Thymus (tissue), 11 donors: ENCODE measurements at regions not wholly inside any gene's neighbourhood (a gene's known extent, or its start where the extent isn't known, plus 50 kb on each side); places are given as distances from the start of the nearest gene placed in this dataset.
"Not testable (repeated sequence)": the region's sequence is repeated elsewhere in the genome, so short reads cannot be mapped to it uniquely, and the experiment has no call there.

Experiments used
- DNase-seq, 9 donors: peaks; one replicate each; pipeline ENCODE4 v3.0.0-alpha.2; 2013; ENCODE audit warnings: low spot score in 9 of 9, low read depth in 6 of 9, missing footprints in 1 of 9
- H3K27ac ChIP-seq, 2 donors: one replicate each; pipeline ENCODE4 v1.5.1; 2013; ENCODE audit warnings: control low read depth in 1 of 2, low read depth in 1 of 2, low read length in 1 of 2, mild to moderate bottlenecking in 1 of 2, moderate library complexity in 1 of 2
- H3K27me3 ChIP-seq, 2 donors: one replicate each; pipeline ENCODE4 v1.5.1; 2013; ENCODE audit warnings: low read length in 1 of 2; ENCODE audit not compliant: control insufficient read depth in 2 of 2, insufficient read depth in 1 of 2
- H3K36me3 ChIP-seq, 2 donors: one replicate each; pipeline ENCODE4 v1.5.1; 2013; ENCODE audit warnings: low read length in 1 of 2, mild to moderate bottlenecking in 1 of 2, moderate library complexity in 1 of 2; ENCODE audit not compliant: control insufficient read depth in 2 of 2, insufficient read depth in 2 of 2
- H3K4me1 ChIP-seq, 2 donors: one replicate each; pipeline ENCODE4 v1.5.1; 2013; ENCODE audit warnings: low read length in 2 of 2; ENCODE audit not compliant: control insufficient read depth in 2 of 2, insufficient read depth in 2 of 2
- H3K4me3 ChIP-seq, 2 donors: one replicate each; pipeline ENCODE4 v1.5.1; 2013; ENCODE audit warnings: low read length in 2 of 2, control low read depth in 1 of 2, mild to moderate bottlenecking in 1 of 2
- H3K9me3 ChIP-seq, 2 donors: one replicate each; pipeline ENCODE4 v1.5.1; 2013; ENCODE audit warnings: low read length in 1 of 2, mild to moderate bottlenecking in 1 of 2; ENCODE audit not compliant: control insufficient read depth in 2 of 2, insufficient read depth in 1 of 2
- WGBS: extraction: QIAGEN DNeasy Blood & Tissue Kit; methylation state at CpG from one replicate; pipeline ENCODE4 v1.1.7; 2013; 5-methylcytosine and 5-hydroxymethylcytosine counted together
- donor health status: healthy.

DNA sequence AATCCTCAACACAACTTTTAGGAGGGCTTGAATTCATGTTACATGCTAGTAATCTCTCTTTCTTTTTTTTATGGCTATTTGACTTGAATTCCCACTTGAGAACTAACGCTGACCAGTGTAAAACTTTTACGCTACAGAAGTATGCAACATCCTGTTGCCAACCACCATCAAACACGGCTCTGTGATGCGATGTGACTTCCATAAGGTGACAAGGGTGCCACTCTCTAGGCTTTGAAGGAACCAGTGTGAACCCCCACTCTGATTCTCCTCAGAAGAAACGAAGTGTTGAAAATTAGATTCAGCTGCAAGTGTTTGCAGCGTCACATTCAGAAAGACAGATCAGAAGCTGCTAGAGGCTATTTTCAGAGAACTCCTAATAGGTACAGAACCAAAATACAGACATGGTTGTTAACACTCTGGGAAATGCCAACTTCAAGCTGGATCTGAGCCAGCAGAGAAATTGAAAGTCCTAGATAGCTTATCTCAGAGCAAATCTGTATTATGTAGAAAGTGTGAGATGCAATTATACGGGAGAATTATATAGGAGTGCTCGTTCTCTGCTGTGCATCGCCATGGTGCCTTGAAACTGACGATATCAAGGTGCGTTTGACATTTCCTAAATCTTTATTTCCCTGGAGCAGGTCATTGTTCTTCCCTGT lies 271.2 kb downstream of the LPIN1 start:
- H3K27me3 ChIP-seq: no peaks in the 10 kb centered on the region
- no peak for DNase-seq
- peaks cover 4 to 17% of the 10 kb centered on the region in 2 donors for H3K9me3 ChIP-seq
- no peak overlapping the region for H3K27ac ChIP-seq
- H3K4me3 ChIP-seq: no peak overlapping the region
- no peaks in the 10 kb centered on the region for H3K36me3 ChIP-seq
- 81% methylated on average over 11 of the region's 11 CpGs for WGBS
- no peaks in the 10 kb centered on the region for H3K4me1 ChIP-seq

DNA sequence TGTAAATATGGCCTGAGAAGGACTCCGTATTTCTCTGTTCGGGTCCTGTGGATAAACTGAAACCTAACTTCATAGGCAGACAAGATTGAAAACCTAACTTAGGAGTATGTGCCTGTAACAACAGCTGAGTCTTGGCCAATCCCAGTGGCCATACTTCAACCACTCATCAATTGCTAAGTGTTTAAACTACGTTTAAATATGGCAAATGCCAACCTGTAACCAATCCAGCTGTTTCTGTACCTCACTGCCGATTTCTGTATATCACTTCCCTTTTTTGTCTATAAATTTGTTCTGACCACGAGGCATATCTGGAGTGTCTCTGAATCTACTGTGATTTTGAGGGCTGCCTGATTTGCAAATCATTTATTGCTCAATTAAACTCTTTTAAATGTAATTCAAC lies 272.3 kb downstream of the LPIN1 start:
- not testable (repeated sequence) for DNase-seq

DNA sequence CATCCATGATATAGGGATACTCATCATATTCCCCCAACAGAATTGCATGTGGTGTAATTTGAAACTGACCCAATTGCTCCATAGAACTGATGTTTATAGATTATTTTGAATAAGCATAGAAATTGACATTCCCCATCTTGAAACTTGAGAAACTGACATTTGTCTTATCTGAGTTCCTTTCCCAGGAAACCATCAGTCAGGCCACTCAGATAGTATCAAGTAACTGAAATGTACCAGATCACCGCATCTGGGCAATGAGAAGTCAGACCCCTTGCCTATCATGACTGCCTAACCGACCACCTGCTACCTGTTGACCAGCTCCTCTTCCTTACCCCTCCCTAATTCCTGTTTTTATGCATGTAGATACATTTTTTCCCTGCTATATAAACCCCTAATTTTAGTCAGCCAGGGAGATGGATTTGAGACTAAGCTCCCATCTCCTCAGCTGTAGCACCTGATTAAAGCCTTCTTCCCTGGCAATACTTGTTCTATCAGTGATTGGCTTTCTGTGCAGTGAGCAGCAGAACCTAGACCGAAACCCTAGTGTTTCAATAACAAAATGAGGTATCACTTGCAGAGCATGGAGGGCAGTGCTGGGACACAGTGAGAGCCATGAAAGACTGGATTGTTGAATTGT lies 274.5 kb downstream of the LPIN1 start:
- WGBS: 98% methylated on average over 3 of the region's 3 CpGs
- Histone ChIP-seq H3K4me1 (no peaks in the 10 kb centered on the region), H3K4me3 (no peak overlapping the region), H3K27me3 (no peaks in the 10 kb centered on the region), H3K27ac (no peak overlapping the region), H3K36me3 (no peaks in the 10 kb centered on the region), H3K9me3 (peaks cover 4 to 17% of the 10 kb centered on the region in 2 donors)
- DNase-seq: no peak

More for the DNA sequence above, 272.3 kb downstream of the LPIN1 start:
- peaks cover 4 to 17% of the 10 kb centered on the region in 2 donors for H3K9me3 ChIP-seq
- WGBS: 61% methylated on average over 5 of the region's 5 CpGs
- H3K27me3 ChIP-seq, H3K36me3 ChIP-seq, H3K27ac ChIP-seq, H3K4me3 ChIP-seq, H3K4me1 ChIP-seq: not testable (repeated sequence)

DNA sequence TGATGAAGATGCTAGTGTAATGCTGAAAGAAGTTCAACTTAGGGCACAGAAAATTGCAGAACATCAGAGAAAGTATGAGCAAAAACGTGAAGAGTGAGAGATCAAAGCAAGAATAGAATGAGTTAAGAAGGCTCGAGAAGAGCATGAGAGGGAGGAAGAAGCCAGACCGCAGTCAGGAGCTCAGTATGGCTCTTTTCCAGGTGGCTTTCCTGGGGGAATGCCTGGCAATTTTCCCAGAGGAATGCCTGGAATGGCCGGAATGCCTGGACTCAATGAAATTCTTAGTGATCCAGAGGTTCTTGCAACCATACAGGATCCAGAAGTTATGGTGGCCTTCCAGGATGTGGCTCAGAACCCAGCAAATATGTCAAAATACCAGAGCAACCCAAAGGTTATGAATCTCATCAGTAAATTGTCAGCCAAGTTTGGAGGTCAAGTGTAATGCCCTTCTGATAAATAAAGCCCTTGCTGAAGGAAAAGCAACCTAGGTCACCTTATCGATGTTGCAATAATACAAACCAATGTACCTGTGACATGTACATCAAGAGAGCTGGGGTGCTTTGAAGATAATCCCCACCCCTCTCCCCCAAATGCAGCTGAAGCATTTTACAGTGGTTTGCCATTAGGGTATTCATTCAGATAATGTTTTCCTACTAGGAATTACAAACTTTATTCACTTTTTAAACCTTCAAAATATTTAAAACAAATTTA lies 277.9 kb downstream of the LPIN1 start:
- peaks cover 4 to 17% of the 10 kb centered on the region in 2 donors for H3K9me3 ChIP-seq
- H3K27ac ChIP-seq, H3K27me3 ChIP-seq, H3K4me3 ChIP-seq, H3K4me1 ChIP-seq, DNase-seq, H3K36me3 ChIP-seq: not testable (repeated sequence)
- 81% methylated on average over 5 of the region's 5 CpGs for WGBS

DNA sequence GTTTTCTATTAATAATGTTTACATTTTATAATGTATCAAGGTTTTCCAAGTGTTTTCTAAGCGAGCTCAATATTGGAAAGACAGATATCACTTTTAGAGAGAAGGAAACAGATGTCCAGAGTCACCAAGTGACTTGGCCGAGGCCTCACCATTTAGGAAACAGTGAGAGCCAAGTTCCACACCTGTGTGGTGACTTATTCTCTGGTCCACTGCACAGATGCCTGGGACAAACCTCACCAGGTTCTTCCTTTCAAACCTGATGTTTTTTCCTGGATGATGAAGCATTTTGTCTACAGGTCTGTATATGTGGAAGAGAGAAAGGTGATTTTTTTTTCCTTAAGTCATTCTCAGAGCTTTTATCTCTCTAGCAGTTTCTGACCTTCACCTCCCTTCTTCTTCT lies 280.7 kb downstream of the LPIN1 start:
- Histone ChIP-seq H3K27me3 (no peaks in the 10 kb centered on the region), H3K27ac (no peak overlapping the region), H3K9me3 (peaks cover 0 to under 1% of the 10 kb centered on the region in 2 donors), H3K36me3 (no peaks in the 10 kb centered on the region), H3K4me3 (no peak overlapping the region), H3K4me1 (no peaks in the 10 kb centered on the region)
- DNase-seq: no peak
- WGBS: 54% methylated on average over 2 of the region's 2 CpGs

DNA sequence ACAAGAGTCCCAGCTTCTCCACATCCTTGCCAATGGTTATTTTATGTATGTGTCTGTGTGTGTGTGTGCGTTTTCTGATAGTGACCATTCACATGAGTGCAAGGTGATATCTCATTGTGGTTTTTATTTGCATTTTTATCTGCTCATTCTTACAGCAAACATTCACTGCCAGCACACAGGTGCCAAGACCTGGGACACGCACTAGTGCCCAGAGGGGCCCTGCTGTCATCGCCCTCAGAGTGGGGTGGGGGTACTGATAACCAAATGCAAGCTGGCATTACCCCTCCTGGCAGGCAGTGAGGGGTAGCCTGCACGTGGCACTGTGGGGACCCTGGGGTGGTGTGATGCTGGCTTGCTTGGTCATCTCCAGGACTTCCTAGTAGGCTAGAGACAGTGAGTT lies 285.4 kb downstream of the LPIN1 start:
- Histone ChIP-seq H3K36me3 (no peaks in the 10 kb centered on the region), H3K4me3 (no peak overlapping the region), H3K9me3 (no peaks in the 10 kb centered on the region), H3K27ac (no peak overlapping the region), H3K4me1 (peaks cover 0 to 4% of the 10 kb centered on the region in 2 donors), H3K27me3 (no peaks in the 10 kb centered on the region)
- 86% methylated on average over 4 of the region's 4 CpGs for WGBS
- no peak for DNase-seq

DNA sequence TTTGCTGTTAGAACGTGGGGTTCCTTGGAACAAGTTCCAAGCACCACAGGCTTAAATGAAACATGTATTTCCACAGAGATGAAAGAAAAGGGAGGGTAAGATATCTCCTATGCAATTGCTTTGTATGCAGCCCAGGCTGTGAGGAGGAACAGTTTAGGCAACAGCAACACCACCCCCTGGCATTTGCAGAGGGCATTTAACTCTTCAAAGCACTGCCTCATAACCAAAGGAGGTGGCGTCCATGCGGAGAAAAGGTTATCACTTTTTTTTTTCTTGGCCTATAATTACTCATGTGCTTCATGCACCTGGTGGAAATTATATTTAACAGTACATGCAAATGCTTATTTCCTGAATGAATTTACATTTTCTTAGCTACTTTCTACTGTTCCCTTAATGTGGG lies 286.0 kb downstream of the LPIN1 start:
- Histone ChIP-seq H3K4me3 (no peak overlapping the region), H3K27me3 (no peaks in the 10 kb centered on the region), H3K9me3 (no peaks in the 10 kb centered on the region), H3K36me3 (no peaks in the 10 kb centered on the region), H3K27ac (no peak overlapping the region), H3K4me1 (peaks cover 0 to 4% of the 10 kb centered on the region in 2 donors)
- no peak for DNase-seq
- 55% methylated on average over 3 of the region's 3 CpGs for WGBS

DNA sequence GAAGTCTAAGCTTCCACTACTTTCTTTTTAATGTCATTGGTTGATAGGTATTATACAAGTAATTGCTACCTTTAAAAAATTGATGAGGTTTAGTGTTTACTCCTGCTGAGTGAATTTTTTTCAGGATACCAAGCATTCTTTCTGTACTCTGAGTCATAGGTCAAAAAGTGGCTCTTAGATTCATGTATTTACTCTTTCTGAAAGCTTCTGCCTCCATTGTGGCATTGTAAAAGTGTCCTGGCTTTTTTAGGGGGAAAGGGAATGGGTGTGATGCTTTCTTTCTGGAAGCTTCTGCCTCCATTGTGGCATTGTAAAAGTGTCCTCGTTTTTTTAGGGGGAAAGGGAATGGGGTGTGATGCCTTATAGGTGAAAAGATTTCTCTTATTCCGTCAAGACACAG lies 286.5 kb downstream of the LPIN1 start:
- Histone ChIP-seq H3K27me3 (no peaks in the 10 kb centered on the region), H3K27ac (no peak overlapping the region), H3K4me1 (peaks cover 0 to 4% of the 10 kb centered on the region in 2 donors), H3K9me3 (no peaks in the 10 kb centered on the region), H3K4me3 (no peak overlapping the region), H3K36me3 (no peaks in the 10 kb centered on the region)
- WGBS: 91% methylated on average over 2 of the region's 2 CpGs
- no peak for DNase-seq

DNA sequence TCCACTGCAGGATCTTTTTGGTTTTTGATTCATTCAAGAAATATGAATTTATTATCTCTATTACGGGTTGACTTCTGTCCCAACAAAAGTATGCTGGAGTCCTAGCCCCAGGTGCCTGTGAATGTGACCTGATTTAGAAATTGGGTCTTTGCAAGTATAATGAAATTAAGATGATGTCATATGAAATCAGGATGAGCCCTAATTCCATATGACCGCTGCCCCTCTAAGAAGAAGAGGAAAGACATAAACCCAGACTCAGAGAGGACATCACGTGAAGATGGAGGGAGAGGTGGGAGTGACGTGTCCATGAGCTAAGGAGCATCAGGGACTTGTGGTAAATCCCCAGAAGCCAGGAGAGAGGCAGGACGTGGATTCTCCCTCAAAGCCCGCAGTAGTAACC lies 287.1 kb downstream of the LPIN1 start:
- no peak overlapping the region for H3K27ac ChIP-seq
- H3K9me3 ChIP-seq: no peaks in the 10 kb centered on the region
- no peak for DNase-seq
- no peak overlapping the region for H3K4me3 ChIP-seq
- peaks cover 0 to 4% of the 10 kb centered on the region in 2 donors for H3K4me1 ChIP-seq
- 96% methylated on average over 6 of the region's 6 CpGs for WGBS
- no peaks in the 10 kb centered on the region for H3K27me3 ChIP-seq
- no peaks in the 10 kb centered on the region for H3K36me3 ChIP-seq
